CD8-positive, alpha-beta memory T cell (primary cell): ENCODE measurements at regions not wholly inside any gene's neighbourhood (a gene's known extent, or its start where the extent isn't known, plus 50 kb on each side); places are given as distances from the start of the nearest gene placed in this dataset.

Source experiments
- CTCF ChIA-PET: fragments of 350-600 bp; sonication (Branson Sonifier 250); formaldehyde crosslinking; loops from one replicate; lab custom pipeline; 2021; ENCODE audit warnings: antibody characterized with exemption; lab: Charles Lee
- POLR2A ChIA-PET: fragments of 350-600 bp; sonication (Branson Sonifier 250); formaldehyde crosslinking; loops from one replicate; lab custom pipeline; 2021; ENCODE audit warnings: antibody characterized with exemption; lab: Charles Lee
- DNase-seq, 5 donors: peaks; one replicate each; pipeline versions ENCODE4 v3.0.0 to v3.0.0-alpha.2; 2020 to 2022; ENCODE audit warnings: mixed read lengths in 1 of 5
- H3K27ac ChIP-seq: one replicate; pipeline ENCODE4 v1.7.0; 2013; ENCODE audit warnings: low read depth, mild to moderate bottlenecking, low read length, moderate library complexity
- H3K27me3 ChIP-seq: 2 replicates; pipeline ENCODE4 v1.7.0; 2013; ENCODE audit warnings: low read length, mild to moderate bottlenecking; ENCODE audit not compliant: insufficient read depth, poor library complexity, severe bottlenecking
- H3K36me3 ChIP-seq: 2 replicates; pipeline ENCODE4 v1.7.0; 2013; ENCODE audit warnings: mild to moderate bottlenecking, low read length, moderate library complexity; ENCODE audit not compliant: insufficient read depth
- H3K4me1 ChIP-seq: 2 replicates; pipeline ENCODE4 v1.7.0; 2013; ENCODE audit warnings: mild to moderate bottlenecking, low read length, moderate library complexity; ENCODE audit not compliant: insufficient read depth
- H3K4me3 ChIP-seq: 2 replicates; pipeline ENCODE4 v1.7.0; 2013; ENCODE audit warnings: mild to moderate bottlenecking, low read length
- H3K9me3 ChIP-seq: 2 replicates; pipeline ENCODE4 v1.7.0; 2013; ENCODE audit warnings: mild to moderate bottlenecking, low read length
- H3K27ac Mint-ChIP-seq, 8 donors: one replicate each; pipeline ENCODE4 v1.8.0; 2020 to 2021; ENCODE audit warnings: mixed read lengths in 8 of 8, mild to moderate bottlenecking in 6 of 8, inconsistent platforms in 3 of 8, moderate library complexity in 3 of 8
- H3K27me3 Mint-ChIP-seq, 2 donors: one replicate each; pipeline ENCODE4 v1.8.0; 2020 to 2021; ENCODE audit warnings: mixed read lengths in 2 of 2, mild to moderate bottlenecking in 1 of 2, moderate library complexity in 1 of 2
- H3K36me3 Mint-ChIP-seq, 3 donors: one replicate each; pipeline ENCODE4 v1.8.0; 2020 to 2021; ENCODE audit warnings: mixed read lengths in 3 of 3, inconsistent platforms in 1 of 3, mild to moderate bottlenecking in 1 of 3
- H3K4me1 Mint-ChIP-seq, 3 donors: one replicate each; pipeline ENCODE4 v1.8.0; 2020 to 2021; ENCODE audit warnings: mixed read lengths in 3 of 3, inconsistent platforms in 1 of 3, mild to moderate bottlenecking in 1 of 3
- H3K4me3 Mint-ChIP-seq, 7 donors: one replicate each; pipeline ENCODE4 v1.8.0; 2020 to 2021; ENCODE audit warnings: mixed read lengths in 7 of 7, mild to moderate bottlenecking in 6 of 7, moderate library complexity in 4 of 7, inconsistent platforms in 2 of 7
- H3K9me3 Mint-ChIP-seq, 5 donors: one replicate each; pipeline ENCODE4 v1.8.0; 2020 to 2022; ENCODE audit warnings: mixed read lengths in 5 of 5, mild to moderate bottlenecking in 3 of 5, moderate library complexity in 2 of 5, inconsistent platforms in 1 of 5

- H3K36me3 Mint-ChIP-seq, result no peaks in the 10 kb centered on the region
- no peak for DNase-seq
- CTCF ChIA-PET, result no interaction called here
- POLR2A ChIA-PET, result no interaction called here
- Histone ChIP-seq H3K27ac (no peak overlapping the region), H3K4me1 (no peaks in the 10 kb centered on the region), H3K27me3 (no peaks in the 10 kb centered on the region), H3K36me3 (no peaks in the 10 kb centered on the region), H3K4me3 (no peak overlapping the region), H3K9me3 (no peaks in the 10 kb centered on the region)
- peaks cover 2 to 24% (median 3%) of the 10 kb centered on the region in 5 donors for H3K9me3 Mint-ChIP-seq
- H3K27me3 Mint-ChIP-seq, result no peaks in the 10 kb centered on the region
- no peaks in the 10 kb centered on the region for H3K4me1 Mint-ChIP-seq
- no peak overlapping the region for H3K27ac Mint-ChIP-seq
- no peak overlapping the region for H3K4me3 Mint-ChIP-seq
Observed at GRCh38 chr5:164302533-164303235, 797.3 kb downstream of the MAT2B start.

GRCh38 chr5:164303646-164304215, 798.3 kb downstream of the MAT2B start:
- H3K4me3 ChIP-seq, result no peak overlapping the region
- no peaks in the 10 kb centered on the region for H3K36me3 ChIP-seq
- no peaks in the 10 kb centered on the region for H3K4me1 ChIP-seq
- Mint-ChIP-seq H3K9me3 (peaks cover 2 to 34% (median 3%) of the 10 kb centered on the region in 5 donors), H3K36me3 (no peaks in the 10 kb centered on the region), H3K4me3 (no peak overlapping the region), H3K27ac (no peak overlapping the region), H3K27me3 (no peaks in the 10 kb centered on the region), H3K4me1 (no peaks in the 10 kb centered on the region)
- no peaks in the 10 kb centered on the region for H3K27me3 ChIP-seq
- no peaks in the 10 kb centered on the region for H3K9me3 ChIP-seq
- H3K27ac ChIP-seq, result no peak overlapping the region
- no peak for DNase-seq
- POLR2A ChIA-PET, result no interaction called here
- CTCF ChIA-PET, result no interaction called here

DNA sequence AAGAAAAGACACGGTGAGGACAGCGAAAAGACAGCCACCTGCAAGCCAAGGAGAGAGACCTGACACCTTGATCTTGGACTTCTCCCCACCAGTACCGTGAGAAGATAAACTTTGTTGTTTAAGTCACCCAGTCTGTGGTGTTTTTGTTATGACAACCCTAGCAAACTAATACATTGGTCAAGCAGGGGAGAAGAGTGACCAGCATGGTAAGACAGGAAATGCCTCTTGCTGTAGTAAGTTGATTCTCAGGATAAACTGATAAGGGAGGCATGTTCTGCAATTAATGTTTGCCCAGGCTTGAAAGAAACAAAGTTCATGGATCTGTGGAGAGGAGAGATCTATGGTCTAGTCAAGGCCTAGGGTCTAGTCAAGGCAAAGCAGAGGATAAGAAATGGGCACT, 801.2 kb downstream of the MAT2B start:
- no peak for DNase-seq
- POLR2A ChIA-PET, result no interaction called here
- no peak overlapping the region for H3K4me3 ChIP-seq

DNA sequence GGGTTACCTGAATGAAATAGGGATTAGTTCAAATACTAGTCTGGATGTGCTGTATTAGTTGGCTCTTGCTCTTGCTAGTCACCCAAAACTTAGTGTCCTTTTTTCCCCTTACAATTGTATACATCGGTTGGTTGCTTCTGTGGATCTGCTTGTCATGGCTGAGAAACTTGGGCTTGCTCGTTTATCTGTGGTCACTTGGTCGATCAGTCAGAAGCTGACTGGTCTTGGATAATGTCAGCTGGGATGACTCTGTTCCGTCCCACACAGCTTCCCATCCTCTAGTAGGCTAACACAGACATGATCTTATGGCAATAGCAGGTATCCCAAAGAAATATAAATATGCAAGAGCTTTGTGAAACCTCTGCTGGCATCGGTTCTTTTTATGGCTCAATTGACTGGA, 807.4 kb downstream of the MAT2B start:
- Histone ChIP-seq H3K27ac (no peak overlapping the region), H3K4me3 (no peak overlapping the region), H3K4me1 (no peaks in the 10 kb centered on the region), H3K9me3 (no peaks in the 10 kb centered on the region), H3K27me3 (no peaks in the 10 kb centered on the region), H3K36me3 (no peaks in the 10 kb centered on the region)
- DNase-seq, result no peak
- Mint-ChIP-seq H3K27me3 (no peaks in the 10 kb centered on the region), H3K9me3 (peaks cover 0 to 33% (median 1%) of the 10 kb centered on the region in 5 donors), H3K36me3 (no peaks in the 10 kb centered on the region), H3K4me1 (no peaks in the 10 kb centered on the region), H3K27ac (no peak overlapping the region), H3K4me3 (no peak overlapping the region)
- POLR2A ChIA-PET, result no interaction called here
- CTCF ChIA-PET, result no interaction called here

More for the DNA sequence above, 801.2 kb downstream of the MAT2B start:
- Histone ChIP-seq H3K27me3 (no peaks in the 10 kb centered on the region), H3K27ac (no peak overlapping the region), H3K9me3 (no peaks in the 10 kb centered on the region), H3K4me1 (no peaks in the 10 kb centered on the region), H3K36me3 (no peaks in the 10 kb centered on the region)
- peaks cover 3 to 36% (median 6%) of the 10 kb centered on the region in 5 donors for H3K9me3 Mint-ChIP-seq
- no peaks in the 10 kb centered on the region for H3K27me3 Mint-ChIP-seq
- CTCF ChIA-PET, result no interaction called here
- no peak overlapping the region for H3K4me3 Mint-ChIP-seq
- no peak overlapping the region for H3K27ac Mint-ChIP-seq
- no peaks in the 10 kb centered on the region for H3K36me3 Mint-ChIP-seq
- H3K4me1 Mint-ChIP-seq, result no peaks in the 10 kb centered on the region

GRCh38 chr5:164317676-164318075, 812.3 kb downstream of the MAT2B start:
- Mint-ChIP-seq H3K9me3 (peaks cover 0 to 16% (median 2%) of the 10 kb centered on the region in 5 donors), H3K27me3 (no peaks in the 10 kb centered on the region), H3K27ac (no peak overlapping the region), H3K4me1 (no peaks in the 10 kb centered on the region), H3K4me3 (no peak overlapping the region), H3K36me3 (no peaks in the 10 kb centered on the region)
- H3K27me3 ChIP-seq, result no peaks in the 10 kb centered on the region
- H3K4me3 ChIP-seq, result no peak overlapping the region
- H3K9me3 ChIP-seq, result no peaks in the 10 kb centered on the region
- CTCF ChIA-PET, result no interaction called here
- no peaks in the 10 kb centered on the region for H3K36me3 ChIP-seq
- DNase-seq, result no peak
- H3K27ac ChIP-seq, result no peak overlapping the region
- POLR2A ChIA-PET, result no interaction called here
- no peaks in the 10 kb centered on the region for H3K4me1 ChIP-seq

- H3K27ac ChIP-seq, result no peak overlapping the region
- Mint-ChIP-seq H3K36me3 (no peaks in the 10 kb centered on the region), H3K4me1 (no peaks in the 10 kb centered on the region), H3K9me3 (peaks cover 0 to 12% (median 2%) of the 10 kb centered on the region in 5 donors), H3K4me3 (no peak overlapping the region), H3K27me3 (no peaks in the 10 kb centered on the region), H3K27ac (no peak overlapping the region)
- no peaks in the 10 kb centered on the region for H3K9me3 ChIP-seq
- H3K4me1 ChIP-seq, result no peaks in the 10 kb centered on the region
- ChIA-PET POLR2A (no interaction called here), CTCF (no interaction called here)
- H3K36me3 ChIP-seq, result no peaks in the 10 kb centered on the region
- no peaks in the 10 kb centered on the region for H3K27me3 ChIP-seq
- no peak overlapping the region for H3K4me3 ChIP-seq
- DNase-seq, result no peak
Observed at GRCh38 chr5:164319161-164319560, 813.7 kb downstream of the MAT2B start.

DNA sequence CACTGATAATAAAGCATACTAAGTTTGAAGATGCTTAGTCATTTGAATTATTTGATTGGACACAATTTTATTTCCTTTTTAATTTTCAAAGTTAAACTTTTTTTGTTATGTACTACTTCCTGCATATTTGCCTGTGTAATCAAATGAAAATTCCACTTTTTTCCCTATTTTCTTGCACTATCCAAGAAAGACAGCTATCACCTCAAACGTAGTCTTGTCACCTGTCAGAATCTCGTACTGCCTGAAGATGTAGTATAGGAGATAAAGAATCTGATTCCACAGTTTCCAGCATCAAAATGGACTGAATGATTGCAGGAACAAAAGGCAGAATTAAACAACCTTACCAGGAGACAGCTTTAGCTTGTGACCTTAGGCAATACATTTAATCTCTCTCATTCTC, 818.8 kb downstream of the MAT2B start:
- ChIA-PET POLR2A (no interaction called here), CTCF (no interaction called here)
- Histone ChIP-seq H3K4me3 (no peak overlapping the region), H3K27me3 (no peaks in the 10 kb centered on the region), H3K4me1 (no peaks in the 10 kb centered on the region), H3K27ac (no peak overlapping the region), H3K9me3 (peaks cover 4% of the 10 kb centered on the region), H3K36me3 (no peaks in the 10 kb centered on the region)
- peaks cover 8 to 32% (median 14%) of the 10 kb centered on the region in 5 donors for H3K9me3 Mint-ChIP-seq
- no peak for DNase-seq
- H3K4me1 Mint-ChIP-seq, result no peaks in the 10 kb centered on the region
- no peak overlapping the region for H3K4me3 Mint-ChIP-seq
- H3K36me3 Mint-ChIP-seq, result no peaks in the 10 kb centered on the region
- no peak overlapping the region for H3K27ac Mint-ChIP-seq
- H3K27me3 Mint-ChIP-seq, result no peaks in the 10 kb centered on the region

DNA sequence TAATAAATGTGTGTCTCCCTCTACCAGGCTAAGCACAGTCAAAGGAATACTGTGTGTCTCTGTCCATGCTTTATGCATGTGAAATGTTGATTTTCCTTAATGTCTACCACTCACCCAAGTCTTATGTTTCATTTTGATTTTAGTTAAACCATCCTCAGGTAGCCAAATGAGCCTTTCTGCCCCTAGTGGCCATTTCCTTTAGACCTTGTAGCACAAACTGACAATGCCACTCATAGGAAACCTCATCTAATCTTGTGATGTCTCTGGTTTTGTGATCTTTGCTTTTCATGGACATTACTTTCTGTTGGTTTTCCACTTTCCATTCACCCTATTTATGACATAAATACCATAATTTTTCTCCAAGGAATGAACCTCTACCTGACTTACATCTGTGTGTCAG, 820.8 kb downstream of the MAT2B start:
- Histone ChIP-seq H3K27ac (no peak overlapping the region), H3K36me3 (no peaks in the 10 kb centered on the region), H3K9me3 (peaks cover 4% of the 10 kb centered on the region), H3K4me3 (no peak overlapping the region), H3K27me3 (no peaks in the 10 kb centered on the region), H3K4me1 (no peaks in the 10 kb centered on the region)
- Mint-ChIP-seq H3K27me3 (no peaks in the 10 kb centered on the region), H3K4me3 (no peak overlapping the region), H3K4me1 (no peaks in the 10 kb centered on the region), H3K27ac (no peak overlapping the region), H3K9me3 (peaks cover 8 to 38% (median 15%) of the 10 kb centered on the region in 5 donors), H3K36me3 (no peaks in the 10 kb centered on the region)
- ChIA-PET CTCF (no interaction called here), POLR2A (no interaction called here)
- no peak for DNase-seq
